ENCODE measurements at regions not wholly inside any gene's neighbourhood (a gene's known extent, or its start where the extent isn't known, plus 50 kb on each side); places are given as distances from the start of the nearest gene placed in this dataset.
"Not testable (repeated sequence)": the region's sequence is repeated elsewhere in the genome, so short reads cannot be mapped to it uniquely, and the experiment has no call there.

- DNase-seq (ENCODE audit: low spot score), result no peak
Measured at GRCh38 chr3:191148131-191148530, 50.9 kb upstream of the OSTN start.

GRCh38 chr3:191143224-191143623 is 55.8 kb upstream of the OSTN start:
- DNase-seq (ENCODE audit: low spot score), result no peak

DNA sequence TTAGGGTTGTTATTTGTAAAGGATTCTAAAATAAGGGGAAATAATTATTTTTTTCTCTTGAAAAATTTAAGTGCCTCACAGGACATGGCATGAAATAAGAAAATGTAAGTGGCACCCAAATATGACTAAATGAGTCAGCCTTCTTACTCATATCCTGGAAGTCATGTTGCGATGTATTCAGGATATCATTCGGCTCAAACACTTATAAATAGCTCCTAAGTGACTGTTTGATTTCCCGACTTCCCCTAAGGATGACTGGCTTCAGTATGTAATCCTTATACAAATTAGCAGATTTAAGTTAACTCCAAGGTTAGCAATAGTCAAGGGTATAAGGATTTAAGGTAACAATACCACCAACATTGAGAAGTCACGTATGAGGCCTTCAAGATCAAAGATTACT is 57.3 kb upstream of the OSTN start:
- DNase-seq (ENCODE audit: low spot score), result no peak

- DNase-seq (ENCODE audit: low spot score), result no peak
Measured at GRCh38 chr3:191139736-191140135, 59.3 kb upstream of the OSTN start.

GRCh38 chr3:191138937-191139336 is 60.1 kb upstream of the OSTN start:
- no peak for DNase-seq (ENCODE audit: low spot score)

GRCh38 chr3:191137708-191138107 is 61.3 kb upstream of the OSTN start:
- DNase-seq (ENCODE audit: low spot score), result no peak

DNA sequence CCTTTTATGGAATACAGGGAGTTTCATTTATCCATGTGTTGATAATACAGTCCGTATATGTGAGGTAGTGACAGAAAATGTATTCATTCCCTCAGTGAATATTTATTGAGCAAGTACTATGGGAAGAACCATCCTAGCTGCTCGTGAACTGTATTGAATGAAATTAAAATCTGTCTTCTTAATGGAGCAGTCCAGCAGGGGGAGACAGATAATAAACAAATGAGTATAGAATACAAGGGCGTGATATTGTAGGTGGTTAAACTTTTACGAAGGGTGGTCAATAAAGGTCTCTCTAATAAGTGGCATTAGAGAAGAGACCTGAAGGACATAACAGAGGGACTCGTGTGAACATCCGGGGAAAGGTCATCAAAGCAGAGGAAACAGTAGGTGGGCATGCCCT is 62.7 kb upstream of the OSTN start:
- DNase-seq (ENCODE audit: low spot score), result no peak

DNA sequence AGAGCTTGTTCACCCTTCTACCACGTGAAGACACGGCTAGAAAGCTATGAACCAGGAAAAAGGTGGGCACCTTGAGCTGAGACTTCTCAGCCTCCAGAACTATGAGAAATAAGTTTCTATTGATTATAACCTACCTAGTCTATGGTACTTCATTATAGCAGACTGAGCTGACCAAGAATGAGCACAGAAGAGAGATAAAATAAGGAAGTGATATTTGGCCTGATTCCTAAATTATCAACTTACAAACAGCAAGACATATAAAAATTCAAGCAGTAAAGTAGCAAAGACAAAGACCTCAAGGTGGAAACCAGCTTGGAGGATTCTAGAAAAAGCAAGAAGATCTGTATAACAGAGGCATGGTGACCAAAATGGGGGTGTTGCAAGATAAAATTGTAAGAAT is 63.9 kb upstream of the OSTN start:
- DNase-seq (ENCODE audit: low spot score), result no peak

GRCh38 chr3:191133359-191133758 is 65.7 kb upstream of the OSTN start:
- DNase-seq (ENCODE audit: low spot score), result no peak

DNA sequence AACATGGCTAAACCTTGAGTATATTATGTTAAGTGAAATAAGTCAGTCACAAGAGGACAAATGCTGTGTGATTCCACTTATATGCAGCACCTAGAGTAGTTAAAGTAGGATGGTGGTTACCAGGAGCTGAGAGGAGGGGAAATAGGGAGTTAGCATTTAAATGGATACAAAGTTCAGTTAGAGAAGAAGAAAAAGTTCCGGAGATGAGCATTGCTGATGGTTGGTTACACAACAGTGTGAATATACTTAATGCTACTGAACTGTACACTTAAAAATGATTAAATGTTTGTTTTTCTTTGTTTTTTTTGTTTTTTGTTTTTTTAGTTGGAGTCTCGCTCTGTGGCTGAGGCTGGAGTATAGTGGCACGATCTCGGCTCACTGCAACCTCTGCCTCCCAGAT is 67.7 kb upstream of the OSTN start:
- DNase-seq (ENCODE audit: low spot score), result no peak

GRCh38 chr3:191124891-191125290 is 74.2 kb upstream of the OSTN start:
- not testable (repeated sequence) for DNase-seq (ENCODE audit: low spot score)

DNA sequence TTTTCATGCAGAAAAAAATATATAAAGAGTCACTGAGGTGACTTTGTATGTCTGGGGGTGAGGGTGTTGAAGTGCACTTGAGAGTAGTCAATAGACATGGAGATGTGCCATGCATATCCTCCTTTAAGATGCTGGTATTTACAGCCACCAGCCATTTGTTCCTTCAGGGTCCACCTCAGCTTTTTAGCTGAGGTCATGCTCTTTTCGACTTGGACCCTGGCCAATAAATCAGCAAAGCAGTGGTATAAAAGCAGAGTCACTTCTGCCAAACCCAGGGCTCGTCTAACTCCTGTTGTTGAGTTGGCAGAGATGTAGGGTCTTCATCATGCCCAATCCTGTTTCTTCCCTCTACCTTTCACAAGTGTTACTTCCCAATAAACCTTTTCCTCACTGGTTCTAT is 75.1 kb upstream of the OSTN start:
- no peak for DNase-seq (ENCODE audit: low spot score)

DNA sequence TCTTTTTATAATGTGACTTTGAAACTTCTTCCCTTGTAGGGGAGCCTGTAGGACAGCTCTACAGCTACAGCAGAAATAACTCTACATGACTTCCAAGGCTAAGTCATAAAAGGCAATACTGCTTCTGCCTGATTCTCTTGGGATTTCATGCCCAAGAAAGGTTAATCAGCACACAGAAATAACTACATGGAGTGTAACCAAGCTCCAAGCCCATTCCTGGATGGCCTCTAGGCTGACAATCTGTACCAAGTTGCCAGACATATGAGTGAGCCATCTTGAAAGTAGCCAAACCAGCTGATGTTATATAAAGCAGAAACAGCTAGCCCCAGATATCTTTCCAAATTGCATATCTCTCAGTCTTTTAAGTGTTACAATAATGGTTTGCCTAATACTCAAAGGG is 75.8 kb upstream of the OSTN start:
- DNase-seq (ENCODE audit: low spot score), result no peak

DNA sequence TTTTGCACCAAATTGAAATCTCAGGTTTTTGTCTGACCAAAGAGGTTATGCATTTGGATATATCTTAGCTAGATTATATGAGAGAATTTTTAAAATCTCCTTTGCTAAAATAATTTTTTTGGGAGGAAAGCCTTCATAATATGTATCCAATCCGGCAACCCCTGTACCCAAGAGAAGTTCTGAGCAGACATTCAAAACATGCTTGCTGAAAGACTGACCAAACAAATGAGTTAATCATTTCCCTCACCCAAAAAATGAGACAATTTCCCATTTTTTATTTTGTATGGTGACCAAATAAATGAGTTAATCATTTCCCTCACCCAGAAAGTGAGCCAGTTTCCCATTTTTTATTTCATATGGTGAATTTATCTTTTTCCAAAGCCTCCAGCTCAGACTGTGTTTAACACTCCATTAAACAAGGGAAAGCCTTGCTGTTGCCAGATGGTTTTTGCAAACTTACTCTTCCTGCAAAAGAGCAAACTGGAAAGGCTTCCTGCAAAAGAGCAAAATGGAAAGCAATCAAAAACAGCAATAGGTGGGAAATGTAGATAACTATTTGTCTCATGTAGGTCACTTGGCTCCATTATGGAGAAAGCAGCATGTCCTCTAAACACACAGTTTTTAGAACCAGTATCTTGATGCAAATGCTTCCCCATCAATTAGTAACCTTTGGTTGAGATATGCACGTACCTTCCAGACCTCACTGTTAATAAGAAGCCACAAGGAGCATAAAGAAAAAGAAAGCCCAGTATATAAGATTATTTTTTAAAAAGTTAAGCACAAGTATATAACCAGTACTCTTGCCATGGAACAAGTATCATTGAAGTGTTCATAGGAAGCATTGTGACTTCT is 78.4 kb upstream of the OSTN start:
- DNase-seq (ENCODE audit: low spot score), result no peak

DNA sequence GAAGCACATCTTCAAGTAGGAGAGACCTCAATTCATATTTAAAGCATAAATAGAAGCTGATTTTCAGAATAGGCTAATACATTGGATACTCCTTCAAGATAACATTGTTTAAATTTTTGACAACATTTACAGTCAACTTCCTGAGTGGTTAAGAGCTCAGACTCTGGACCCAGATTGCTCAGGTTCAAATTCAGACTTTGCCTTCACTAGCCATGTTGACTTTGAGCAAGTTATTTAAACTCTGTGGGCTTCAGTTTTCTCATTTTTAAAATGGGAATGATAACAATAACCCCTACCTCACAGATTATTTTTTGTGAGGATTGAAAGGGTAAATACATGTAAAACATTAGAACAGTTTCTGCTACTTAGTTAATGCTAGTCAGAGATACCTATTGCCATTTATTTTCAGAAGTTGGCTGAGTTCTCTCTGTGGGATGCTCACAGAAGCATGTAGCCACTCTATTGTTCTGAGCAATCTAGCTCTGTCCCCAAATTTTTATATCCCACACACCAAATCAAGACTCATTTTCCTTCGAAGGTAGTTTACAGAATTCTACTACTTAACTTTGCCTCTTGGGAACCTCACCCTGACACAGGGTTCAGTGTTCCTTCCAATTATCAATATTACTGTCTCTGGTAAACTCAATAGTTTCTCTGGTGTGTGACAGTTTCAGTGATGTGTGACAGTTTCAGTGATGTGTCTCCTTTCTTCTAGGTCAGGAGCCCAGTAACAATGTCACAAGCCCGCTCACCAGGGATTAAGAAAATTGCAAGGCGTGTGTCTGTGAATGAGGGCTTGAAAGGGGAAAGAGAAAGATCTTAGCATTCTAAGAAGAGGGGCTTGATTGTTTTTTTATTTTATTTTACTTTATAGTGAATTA is 79.4 kb upstream of the OSTN start:
- no peak for DNase-seq (ENCODE audit: low spot score)

GRCh38 chr3:191111722-191112121 is 87.3 kb upstream of the OSTN start:
- no peak for DNase-seq (ENCODE audit: low spot score)

DNA sequence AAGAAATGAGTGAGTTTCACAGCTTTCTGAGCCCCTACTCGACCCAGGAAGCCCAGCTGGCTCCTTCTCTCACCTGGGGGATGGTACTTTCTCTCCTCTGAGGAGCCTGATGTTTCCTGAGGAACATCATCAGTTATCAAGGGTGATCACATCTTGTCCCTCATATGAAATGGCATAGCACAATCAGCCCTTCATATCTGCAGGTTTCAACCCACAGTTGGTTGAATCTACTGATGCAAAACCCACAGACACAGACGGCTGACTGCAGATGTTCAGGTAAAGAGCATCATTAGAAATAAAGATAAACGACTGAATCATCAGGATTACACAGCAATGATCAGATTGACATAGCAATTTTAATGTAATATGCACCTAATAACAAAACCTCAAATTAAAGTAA is 93.6 kb upstream of the OSTN start:
- DNase-seq (ENCODE audit: low spot score), result no peak

DNA sequence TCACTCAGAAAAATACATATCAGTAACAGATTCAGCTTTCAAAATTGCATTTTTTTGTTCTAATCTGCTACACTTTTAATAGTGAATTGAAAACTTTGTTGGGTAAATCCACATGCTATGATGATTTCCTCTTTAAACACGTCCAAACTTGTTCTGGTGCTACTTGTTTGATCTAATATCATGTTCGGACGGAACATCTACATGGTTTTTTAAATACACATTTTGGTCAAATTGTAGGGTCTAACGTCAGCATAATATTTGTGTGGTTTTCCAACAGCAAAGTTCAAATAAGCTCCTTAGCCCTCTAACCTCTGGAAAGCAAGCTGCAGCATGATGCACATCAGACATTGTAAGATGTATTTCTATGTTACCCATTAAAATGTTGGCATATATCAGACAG is 98.5 kb upstream of the OSTN start:
- no peak for DNase-seq (ENCODE audit: low spot score)

DNA sequence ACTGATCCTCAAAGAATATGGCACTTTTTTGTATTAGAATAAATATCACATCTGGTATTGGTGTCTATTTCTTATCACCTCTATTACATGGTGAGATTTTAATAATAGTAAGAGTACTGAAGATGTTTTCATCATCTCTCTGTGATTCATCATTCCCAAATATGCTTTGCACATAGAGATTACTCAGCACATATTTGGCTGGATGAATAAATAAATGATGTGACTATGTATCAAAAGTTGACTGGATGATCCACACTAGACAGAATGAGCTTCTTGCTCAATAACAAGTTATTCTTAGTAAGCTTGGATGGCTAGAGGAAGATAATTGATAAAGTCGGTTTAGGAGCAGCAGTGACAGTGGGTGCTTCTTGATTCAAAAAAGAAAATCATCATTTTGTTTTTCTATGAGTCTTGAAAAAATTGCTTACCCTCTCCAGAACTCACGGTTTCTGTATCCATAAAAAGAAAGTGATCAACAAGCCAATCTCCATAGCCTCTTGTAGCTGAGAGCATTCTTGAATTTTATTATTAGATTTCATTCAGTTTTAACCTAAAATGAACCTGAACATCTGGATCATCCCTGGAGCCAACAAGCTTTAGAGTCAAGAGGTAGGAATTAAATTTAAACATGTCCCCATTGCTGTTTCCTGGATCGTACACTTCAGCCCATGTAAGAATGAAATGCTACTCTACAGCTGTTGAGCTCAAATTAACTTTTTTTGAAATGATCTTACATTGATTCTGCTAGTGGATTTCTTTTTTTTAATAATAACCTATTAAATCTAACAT is 104.8 kb upstream of the OSTN start:
- DNase-seq (ENCODE audit: low spot score), result no peak

DNA sequence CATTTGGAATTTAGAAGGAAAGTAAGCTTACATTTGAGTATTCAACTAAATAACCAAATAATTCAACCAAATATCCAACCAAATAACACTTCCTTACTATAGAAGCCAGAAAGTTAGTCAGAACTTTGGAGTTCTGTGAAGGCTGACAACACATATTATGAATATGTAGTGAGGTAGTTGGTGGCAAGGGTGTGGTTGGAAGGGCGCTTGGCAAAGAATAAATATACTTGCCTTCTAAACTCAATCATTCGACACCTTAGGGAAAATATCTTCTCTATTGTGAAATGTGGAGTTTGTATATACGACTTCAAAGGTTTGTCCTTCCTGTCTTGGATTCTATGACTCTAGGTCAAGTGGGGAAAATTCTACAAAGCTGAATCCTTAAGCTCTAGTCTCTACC is 111.7 kb upstream of the OSTN start:
- DNase-seq (ENCODE audit: low spot score), result no peak

DNA sequence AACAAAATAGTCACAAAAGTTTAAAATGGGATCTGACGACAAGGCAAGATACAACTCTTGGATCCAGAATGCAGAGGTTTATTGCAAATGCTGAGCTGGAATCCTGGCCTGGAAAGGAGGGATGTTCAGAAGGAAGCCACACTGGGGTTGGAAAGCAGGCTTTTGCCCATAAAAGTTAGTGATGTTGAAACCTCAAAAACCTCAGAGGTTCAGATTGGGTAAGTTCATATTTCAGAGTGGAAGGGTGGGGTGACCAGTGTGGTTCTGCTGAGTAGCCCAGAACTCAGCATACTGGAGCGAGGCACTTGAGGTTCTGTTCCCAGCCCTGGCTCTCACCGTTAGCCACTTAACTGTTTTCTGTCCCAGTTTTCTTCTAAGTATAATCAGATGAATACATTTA is 114.0 kb upstream of the OSTN start:
- no peak for DNase-seq (ENCODE audit: low spot score)

GRCh38 chr3:191078913-191079312 is 120.1 kb upstream of the OSTN start:
- DNase-seq (ENCODE audit: low spot score), result not testable (repeated sequence)

Data from globus pallidus (tissue), 1 donor.